Neural progenitor cell (in vitro differentiated cells): ENCODE measurements at regions not wholly inside any gene's neighbourhood (a gene's known extent, or its start where the extent isn't known, plus 50 kb on each side); places are given as distances from the start of the nearest gene placed in this dataset.

Experiments used
- DNase-seq: peaks from one replicate; pipeline ENCODE4 v3.0.0-alpha.2; 2016; ENCODE audit warnings: low spot score
- H2AFZ ChIP-seq: fragments of 200-600 bp; sonication (generic); replicated peaks from 2 replicates; pipeline ENCODE4 v1.6.1; 2016; ENCODE audit warnings: antibody characterized with exemption
- H3F3A ChIP-seq: fragments of 200-600 bp; sonication (generic); 2 replicates; pipeline ENCODE4 v1.6.1; 2016; ENCODE audit warnings: antibody characterized with exemption, low read depth
- H3K27ac ChIP-seq: fragments of 200-600 bp; sonication (generic); 2 replicates; pipeline ENCODE4 v1.5.1; 2016; ENCODE audit warnings: mild to moderate bottlenecking
- H3K27me3 ChIP-seq: fragments of 200-600 bp; sonication (generic); 2 replicates; pipeline ENCODE4 v1.6.1; 2016; ENCODE audit warnings: mild to moderate bottlenecking, moderate library complexity
- H3K36me3 ChIP-seq: fragments of 200-600 bp; sonication (generic); 2 replicates; pipeline ENCODE4 v1.5.1; 2016
- H3K4me1 ChIP-seq: fragments of 200-600 bp; sonication (generic); 2 replicates; pipeline ENCODE4 v1.6.1; 2016; ENCODE audit warnings: mixed run types
- H3K4me2 ChIP-seq: fragments of 200-600 bp; sonication (generic); 2 replicates; pipeline ENCODE4 v1.6.1; 2016
- H3K4me3 ChIP-seq: fragments of 200-600 bp; sonication (generic); 2 replicates; pipeline ENCODE4 v1.5.1; 2016
- H3K79me2 ChIP-seq: fragments of 200-600 bp; sonication (generic); 2 replicates; pipeline ENCODE4 v1.6.1; 2016; ENCODE audit warnings: low read depth
- H3K9ac ChIP-seq: fragments of 200-600 bp; sonication (generic); 2 replicates; pipeline ENCODE4 v1.6.1; 2016
- H3K9me3 ChIP-seq: fragments of 200-600 bp; sonication (generic); 2 replicates; pipeline ENCODE4 v1.5.1; 2016; ENCODE audit warnings: low read depth
- H4K20me1 ChIP-seq: fragments of 200-600 bp; sonication (generic); 2 replicates; pipeline ENCODE4 v1.6.1; 2016; ENCODE audit warnings: low read depth
- H3K27ac Mint-ChIP-seq: 3 replicates; pipeline ENCODE4 v1.8.0; 2021; ENCODE audit warnings: mixed read lengths
- H3K27me3 Mint-ChIP-seq: 2 replicates; pipeline ENCODE4 v1.8.0; 2022; ENCODE audit warnings: low read depth, mild to moderate bottlenecking, inconsistent platforms, moderate library complexity, mixed read lengths; ENCODE audit not compliant: insufficient read depth
- H3K36me3 Mint-ChIP-seq: 3 replicates; pipeline ENCODE4 v1.8.0; 2021; ENCODE audit warnings: mixed read lengths
- H3K4me1 Mint-ChIP-seq: 3 replicates; pipeline ENCODE4 v1.8.0; 2021; ENCODE audit warnings: mixed read lengths
- H3K4me3 Mint-ChIP-seq: 3 replicates; pipeline ENCODE4 v1.8.0; 2021; ENCODE audit warnings: mild to moderate bottlenecking, moderate library complexity, mixed read lengths
- H3K9me3 Mint-ChIP-seq: 3 replicates; pipeline ENCODE4 v1.8.0; 2020; ENCODE audit warnings: mixed read lengths
- CTCF ChIP-seq: fragments of 200-600 bp; sonication (generic); IDR thresholded peaks from 2 replicates; pipeline ENCODE4 v1.5.1; 2017; ENCODE audit warnings: antibody characterized with exemption, mild to moderate bottlenecking
- EZH2 ChIP-seq: fragments of 200-600 bp; sonication (generic); IDR thresholded peaks from 2 replicates; pipeline ENCODE4 v1.6.1; 2017; ENCODE audit warnings: antibody characterized with exemption, mild to moderate bottlenecking, moderate library complexity
- EZH2phosphoT487 ChIP-seq: fragments of 200-600 bp; sonication (generic); IDR thresholded peaks from 2 replicates; pipeline ENCODE4 v1.6.1; 2017; ENCODE audit warnings: antibody characterized with exemption

- Mint-ChIP-seq H3K27me3 (peaks cover 3% of the 10 kb centered on the region), H3K9me3 (no peaks in the 10 kb centered on the region), H3K4me3 (no peak overlapping the region), H3K4me1 (peaks cover 3% of the 10 kb centered on the region), H3K36me3 (no peaks in the 10 kb centered on the region), H3K27ac (no peak overlapping the region)
- Histone ChIP-seq H3F3A (no peaks in the 10 kb centered on the region), H4K20me1 (no peaks in the 10 kb centered on the region), H3K4me2 (no peak overlapping the region), H2AFZ (no peak overlapping the region), H3K9me3 (no peaks in the 10 kb centered on the region), H3K27me3 (no peaks in the 10 kb centered on the region), H3K79me2 (no peaks in the 10 kb centered on the region), H3K9ac (no peak overlapping the region), H3K27ac (no peak overlapping the region), H3K4me1 (no peaks in the 10 kb centered on the region), H3K4me3 (no peak overlapping the region), H3K36me3 (no peaks in the 10 kb centered on the region)
- TF ChIP-seq EZH2: no peak
- TF ChIP-seq EZH2phosphoT487: no peak
- no peak for TF ChIP-seq CTCF
- DNase-seq: no peak
Measured at GRCh38 chr13:50616101-50616500, 227.4 kb downstream of the DLEU7 start.

GRCh38 chr13:50617134-50617721 lies 226.3 kb downstream of the DLEU7 start:
- no peak for DNase-seq
- H3K4me1 Mint-ChIP-seq: peaks cover 3% of the 10 kb centered on the region
- Histone ChIP-seq H3K9ac (no peak overlapping the region), H3K36me3 (no peaks in the 10 kb centered on the region), H3K4me3 (no peak overlapping the region), H3F3A (no peaks in the 10 kb centered on the region), H3K9me3 (no peaks in the 10 kb centered on the region), H2AFZ (no peak overlapping the region), H3K4me1 (no peaks in the 10 kb centered on the region), H4K20me1 (no peaks in the 10 kb centered on the region), H3K27ac (no peak overlapping the region), H3K79me2 (no peaks in the 10 kb centered on the region), H3K27me3 (no peaks in the 10 kb centered on the region), H3K4me2 (no peak overlapping the region)
- peaks cover 3% of the 10 kb centered on the region for H3K27me3 Mint-ChIP-seq
- no peak overlapping the region for H3K27ac Mint-ChIP-seq
- no peak overlapping the region for H3K4me3 Mint-ChIP-seq
- no peaks in the 10 kb centered on the region for H3K9me3 Mint-ChIP-seq
- no peaks in the 10 kb centered on the region for H3K36me3 Mint-ChIP-seq
- TF ChIP-seq EZH2phosphoT487: no peak
- no peak for TF ChIP-seq EZH2
- TF ChIP-seq CTCF: no peak

- H3K27ac ChIP-seq: no peak overlapping the region
- no peaks in the 10 kb centered on the region for H3K79me2 ChIP-seq
- Mint-ChIP-seq H3K27ac (no peak overlapping the region), H3K27me3 (peaks cover 3% of the 10 kb centered on the region), H3K9me3 (no peaks in the 10 kb centered on the region), H3K4me1 (peaks cover 3% of the 10 kb centered on the region), H3K4me3 (no peak overlapping the region), H3K36me3 (no peaks in the 10 kb centered on the region)
- TF ChIP-seq EZH2 (no peak), EZH2phosphoT487 (no peak), CTCF (no peak)
- no peak overlapping the region for H3K4me2 ChIP-seq
- H4K20me1 ChIP-seq: no peaks in the 10 kb centered on the region
- no peak overlapping the region for H3K4me3 ChIP-seq
- H3K9ac ChIP-seq: no peak overlapping the region
- no peaks in the 10 kb centered on the region for H3F3A ChIP-seq
- no peaks in the 10 kb centered on the region for H3K27me3 ChIP-seq
- no peak for DNase-seq
- H2AFZ ChIP-seq: no peak overlapping the region
- H3K36me3 ChIP-seq: no peaks in the 10 kb centered on the region
- H3K4me1 ChIP-seq: no peaks in the 10 kb centered on the region
- H3K9me3 ChIP-seq: no peaks in the 10 kb centered on the region
Measured at GRCh38 chr13:50618206-50618605, 225.3 kb downstream of the DLEU7 start.
